SK-N-SH (cell line): ENCODE measurements at regions not wholly inside any gene's neighbourhood (a gene's known extent, or its start where the extent isn't known, plus 50 kb on each side); places are given as distances from the start of the nearest gene placed in this dataset.

Experiments
- CTCF ChIA-PET: fragments of 300-600, 350-600 bp; formaldehyde crosslinking; extraction: SDS; loops from one replicate; lab custom pipeline; 2021; lab: Yijun Ruan, JAX
- POLR2A ChIA-PET: fragments of 350-600 bp; sonication (Branson Sonifier 250); formaldehyde crosslinking; extraction: SDS; loops from one replicate; lab custom pipeline; 2020; ENCODE audit warnings: antibody characterized with exemption, inconsistent platforms; lab: Yijun Ruan, JAX
- DNase-seq: peaks from one replicate; pipeline ENCODE4 v3.0.0; 2012
- H2AFZ ChIP-seq: fragments of 200-600 bp; sonication (generic); 2 replicates; pipeline ENCODE4 v1.8.1; 2016; ENCODE audit warnings: antibody characterized with exemption, mild to moderate bottlenecking, low read depth
- H3F3A ChIP-seq: fragments of 200-600 bp; sonication (generic); replicated peaks from 2 replicates; pipeline ENCODE3; 2016; ENCODE audit warnings: antibody characterized with exemption, mild to moderate bottlenecking; ENCODE audit not compliant: insufficient read depth
- H3K27ac ChIP-seq, 2 experiments: fragments of 200-500 bp in 1 of 2; fragments of 200-600 bp in 1 of 2; sonication (Bioruptor generic) in 1 of 2; sonication (generic), shearing (Covaris generic) in 1 of 2; 2 replicates each; pipeline versions ENCODE4 v1.5.1 to v1.6.1; 2014 to 2016; ENCODE audit warnings: low read depth in 2 of 2, inconsistent platforms in 1 of 2, low read length in 1 of 2, mild to moderate bottlenecking in 1 of 2, mixed read lengths in 1 of 2
- H3K27me3 ChIP-seq: fragments of 200-600 bp; sonication (generic), shearing (Covaris generic); 2 replicates; pipeline ENCODE4 v1.6.1; 2016; ENCODE audit warnings: mixed run types; ENCODE audit not compliant: insufficient read depth
- H3K36me3 ChIP-seq, 2 experiments: fragments of 200-500 bp in 1 of 2; fragments of 200-600 bp in 1 of 2; sonication (Bioruptor generic) in 1 of 2; sonication (generic) in 1 of 2; replicated peaks in 1 of 2; 2 replicates each; pipeline versions ENCODE3 to v1.5.1; 2014 to 2016; ENCODE audit warnings: low read length in 1 of 2, mild to moderate bottlenecking in 1 of 2; ENCODE audit not compliant: insufficient read depth in 2 of 2, control insufficient read depth in 1 of 2
- H3K4me1 ChIP-seq, 2 experiments: fragments of 200-500 bp in 1 of 2; fragments of 200-600 bp in 1 of 2; sonication (Bioruptor generic) in 1 of 2; sonication (generic), shearing (Covaris generic) in 1 of 2; 2 replicates each; pipeline versions ENCODE4 v1.5.1 to v1.6.1; 2014 to 2016; ENCODE audit warnings: low read depth in 1 of 2, low read length in 1 of 2, mixed run types in 1 of 2; ENCODE audit not compliant: insufficient read depth in 2 of 2, control insufficient read depth in 1 of 2
- H3K4me2 ChIP-seq: fragments of 200-600 bp; sonication (generic), shearing (Covaris generic); 2 replicates; pipeline ENCODE4 v1.6.1; 2017; ENCODE audit warnings: mixed run types
- H3K4me3 ChIP-seq, 2 experiments: fragments of 200-500 bp in 1 of 2; fragments of 200-600 bp in 1 of 2; sonication (Bioruptor generic) in 1 of 2; sonication (generic), shearing (Covaris generic) in 1 of 2; 2 replicates each; pipeline versions ENCODE4 v1.5.1 to v1.8.1; 2014 to 2016; ENCODE audit warnings: low read depth in 2 of 2, inconsistent platforms in 1 of 2, low read length in 1 of 2, mild to moderate bottlenecking in 1 of 2, mixed read lengths in 1 of 2, moderate library complexity in 1 of 2
- H3K79me2 ChIP-seq: fragments of 200-600 bp; sonication (generic); 2 replicates; pipeline ENCODE4 v1.8.1; 2017; ENCODE audit warnings: mild to moderate bottlenecking; ENCODE audit not compliant: insufficient read depth
- H3K9ac ChIP-seq: fragments of 200-600 bp; sonication (generic); 2 replicates; pipeline ENCODE4 v1.6.1; 2017; ENCODE audit warnings: mixed run types
- H3K9me2 ChIP-seq: fragments of 200-600 bp; sonication (generic); 2 replicates; pipeline ENCODE4 v1.6.1; 2017; ENCODE audit warnings: mixed run types
- H3K9me3 ChIP-seq: fragments of 200-600 bp; sonication (generic); 2 replicates; pipeline ENCODE4 v1.6.1; 2017; ENCODE audit warnings: mixed run types, mild to moderate bottlenecking, moderate library complexity
- H4K20me1 ChIP-seq: fragments of 200-600 bp; sonication (generic); 2 replicates; pipeline ENCODE4 v1.6.1; 2017; ENCODE audit warnings: mild to moderate bottlenecking, mixed run types; ENCODE audit not compliant: insufficient read depth
- EZH2phosphoT487 ChIP-seq: fragments of 200-600 bp; sonication (generic); IDR thresholded peaks from 2 replicates; pipeline ENCODE4 v1.6.1; 2017; ENCODE audit warnings: low read depth, mixed run types, mild to moderate bottlenecking, antibody characterized with exemption, moderate library complexity, borderline replicate concordance
- FOSL2 ChIP-seq: IDR thresholded peaks from 2 replicates; pipeline ENCODE4 v1.4.0; 2012; ENCODE audit warnings: low read depth, mild to moderate bottlenecking, moderate library complexity, borderline replicate concordance
- GABPA ChIP-seq: IDR thresholded peaks from 2 replicates; pipeline ENCODE4 v1.4.0; 2012; ENCODE audit warnings: low read depth, mild to moderate bottlenecking
- JUND ChIP-seq: IDR thresholded peaks from 2 replicates; pipeline ENCODE4 v1.4.0; 2012
- NRF1 ChIP-seq: IDR thresholded peaks from 2 replicates; pipeline ENCODE4 v1.6.1; 2012; ENCODE audit warnings: low read depth, mild to moderate bottlenecking, low read length
- POLR2AphosphoS5 ChIP-seq: IDR thresholded peaks from 2 replicates; pipeline ENCODE4 v1.6.1; 2012; ENCODE audit warnings: low read depth, low read length
- RXRA ChIP-seq: IDR thresholded peaks from 2 replicates; pipeline ENCODE4 v1.4.0; 2012; ENCODE audit warnings: low read depth, mild to moderate bottlenecking, borderline replicate concordance
- TCF12 ChIP-seq: IDR thresholded peaks from 2 replicates; pipeline ENCODE4 v1.4.0; 2012
- YY1 ChIP-seq: IDR thresholded peaks from 2 replicates; pipeline ENCODE4 v1.4.0; 2012; ENCODE audit warnings: low read depth, mild to moderate bottlenecking
- WGBS: methylation state at CpG from one replicate; pipeline ENCODE4 v1.1.6; 2017; ENCODE audit warnings: low lambda C conversion rate; 5-methylcytosine and 5-hydroxymethylcytosine counted together
- TF ChIP-seq, protein P1 (sequence below): IDR thresholded peaks from 2 replicates; pipeline ENCODE4 v1.4.0; 2012; ENCODE audit warnings: low read depth, borderline replicate concordance
- TF ChIP-seq, protein P2 (sequence below): fragments of 150-350 bp; IDR thresholded peaks from 2 replicates; pipeline ENCODE4 v1.6.1; 2017; ENCODE audit warnings: antibody characterized with exemption, low read length, low read depth, borderline replicate concordance
- TF ChIP-seq, protein P3 (sequence below): fragments of 200-600 bp; sonication (generic); IDR thresholded peaks from 2 replicates; pipeline ENCODE4 v1.6.1; 2017; ENCODE audit warnings: antibody characterized with exemption, mild to moderate bottlenecking, moderate library complexity
- TF ChIP-seq, protein P4 (sequence below): IDR thresholded peaks from 2 replicates; pipeline ENCODE4 v1.4.0; 2012; ENCODE audit warnings: low read depth
- TF ChIP-seq, protein P5 (sequence below): IDR thresholded peaks from 2 replicates; pipeline ENCODE4 v1.4.0; 2012; ENCODE audit warnings: low read depth, borderline replicate concordance

DNA sequence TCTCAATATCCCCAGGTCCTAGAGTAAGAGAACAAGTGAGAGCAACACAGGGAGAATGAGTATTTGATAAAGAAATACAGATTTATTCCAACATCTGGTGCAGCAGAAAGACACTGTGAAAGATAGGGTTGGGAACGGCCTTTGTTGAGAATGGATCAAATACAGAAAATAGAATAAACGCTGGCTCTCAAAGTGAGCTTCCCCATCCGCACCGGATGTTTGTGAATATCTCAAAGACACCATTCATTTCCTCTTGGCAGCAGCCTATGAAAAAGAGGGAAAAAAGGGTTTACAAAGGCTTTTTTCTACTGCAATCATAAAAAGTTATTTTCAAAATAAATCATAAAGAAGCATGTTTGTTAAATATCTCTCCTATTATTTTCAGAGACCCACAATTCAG, 279.3 kb downstream of the CASP12 start:
- Histone ChIP-seq H3K9me3 (no peaks in the 10 kb centered on the region), H4K20me1 (no peaks in the 10 kb centered on the region), H3K4me3 (no peak overlapping the region), H2AFZ (no peak overlapping the region), H3F3A (peaks cover 10% of the 10 kb centered on the region), H3K9ac (no peak overlapping the region), H3K9me2 (no peaks in the 10 kb centered on the region), H3K27ac (no peak overlapping the region), H3K4me1 (peaks cover 0 to 10% of the 10 kb centered on the region in 2 experiments; a peak in 2 of 4 replicates), H3K4me2 (no peak overlapping the region), H3K27me3 (no peaks in the 10 kb centered on the region), H3K79me2 (no peaks in the 10 kb centered on the region), H3K36me3 (no peaks in the 10 kb centered on the region)
- no peak for TF ChIP-seq YY1
- TF ChIP-seq, protein P1, sequence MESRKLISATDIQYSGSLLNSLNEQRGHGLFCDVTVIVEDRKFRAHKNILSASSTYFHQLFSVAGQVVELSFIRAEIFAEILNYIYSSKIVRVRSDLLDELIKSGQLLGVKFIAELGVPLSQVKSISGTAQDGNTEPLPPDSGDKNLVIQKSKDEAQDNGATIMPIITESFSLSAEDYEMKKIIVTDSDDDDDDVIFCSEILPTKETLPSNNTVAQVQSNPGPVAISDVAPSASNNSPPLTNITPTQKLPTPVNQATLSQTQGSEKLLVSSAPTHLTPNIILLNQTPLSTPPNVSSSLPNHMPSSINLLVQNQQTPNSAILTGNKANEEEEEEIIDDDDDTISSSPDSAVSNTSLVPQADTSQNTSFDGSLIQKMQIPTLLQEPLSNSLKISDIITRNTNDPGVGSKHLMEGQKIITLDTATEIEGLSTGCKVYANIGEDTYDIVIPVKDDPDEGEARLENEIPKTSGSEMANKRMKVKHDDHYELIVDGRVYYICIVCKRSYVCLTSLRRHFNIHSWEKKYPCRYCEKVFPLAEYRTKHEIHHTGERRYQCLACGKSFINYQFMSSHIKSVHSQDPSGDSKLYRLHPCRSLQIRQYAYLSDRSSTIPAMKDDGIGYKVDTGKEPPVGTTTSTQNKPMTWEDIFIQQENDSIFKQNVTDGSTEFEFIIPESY = no peak
- TF ChIP-seq, protein P2, sequence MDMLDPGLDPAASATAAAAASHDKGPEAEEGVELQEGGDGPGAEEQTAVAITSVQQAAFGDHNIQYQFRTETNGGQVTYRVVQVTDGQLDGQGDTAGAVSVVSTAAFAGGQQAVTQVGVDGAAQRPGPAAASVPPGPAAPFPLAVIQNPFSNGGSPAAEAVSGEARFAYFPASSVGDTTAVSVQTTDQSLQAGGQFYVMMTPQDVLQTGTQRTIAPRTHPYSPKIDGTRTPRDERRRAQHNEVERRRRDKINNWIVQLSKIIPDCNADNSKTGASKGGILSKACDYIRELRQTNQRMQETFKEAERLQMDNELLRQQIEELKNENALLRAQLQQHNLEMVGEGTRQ = no peak
- no peak for TF ChIP-seq NRF1
- TF ChIP-seq POLR2AphosphoS5 = no peak
- TF ChIP-seq, protein P3, sequence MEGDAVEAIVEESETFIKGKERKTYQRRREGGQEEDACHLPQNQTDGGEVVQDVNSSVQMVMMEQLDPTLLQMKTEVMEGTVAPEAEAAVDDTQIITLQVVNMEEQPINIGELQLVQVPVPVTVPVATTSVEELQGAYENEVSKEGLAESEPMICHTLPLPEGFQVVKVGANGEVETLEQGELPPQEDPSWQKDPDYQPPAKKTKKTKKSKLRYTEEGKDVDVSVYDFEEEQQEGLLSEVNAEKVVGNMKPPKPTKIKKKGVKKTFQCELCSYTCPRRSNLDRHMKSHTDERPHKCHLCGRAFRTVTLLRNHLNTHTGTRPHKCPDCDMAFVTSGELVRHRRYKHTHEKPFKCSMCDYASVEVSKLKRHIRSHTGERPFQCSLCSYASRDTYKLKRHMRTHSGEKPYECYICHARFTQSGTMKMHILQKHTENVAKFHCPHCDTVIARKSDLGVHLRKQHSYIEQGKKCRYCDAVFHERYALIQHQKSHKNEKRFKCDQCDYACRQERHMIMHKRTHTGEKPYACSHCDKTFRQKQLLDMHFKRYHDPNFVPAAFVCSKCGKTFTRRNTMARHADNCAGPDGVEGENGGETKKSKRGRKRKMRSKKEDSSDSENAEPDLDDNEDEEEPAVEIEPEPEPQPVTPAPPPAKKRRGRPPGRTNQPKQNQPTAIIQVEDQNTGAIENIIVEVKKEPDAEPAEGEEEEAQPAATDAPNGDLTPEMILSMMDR = no peak
- no peak for TF ChIP-seq EZH2phosphoT487
- TF ChIP-seq, protein P4, sequence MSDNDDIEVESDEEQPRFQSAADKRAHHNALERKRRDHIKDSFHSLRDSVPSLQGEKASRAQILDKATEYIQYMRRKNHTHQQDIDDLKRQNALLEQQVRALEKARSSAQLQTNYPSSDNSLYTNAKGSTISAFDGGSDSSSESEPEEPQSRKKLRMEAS = no peak
- TF ChIP-seq RXRA = no peak
- no peak for TF ChIP-seq FOSL2
- TF ChIP-seq TCF12 = no peak
- TF ChIP-seq JUND = no peak
- no peak for TF ChIP-seq GABPA
- TF ChIP-seq, protein P5, sequence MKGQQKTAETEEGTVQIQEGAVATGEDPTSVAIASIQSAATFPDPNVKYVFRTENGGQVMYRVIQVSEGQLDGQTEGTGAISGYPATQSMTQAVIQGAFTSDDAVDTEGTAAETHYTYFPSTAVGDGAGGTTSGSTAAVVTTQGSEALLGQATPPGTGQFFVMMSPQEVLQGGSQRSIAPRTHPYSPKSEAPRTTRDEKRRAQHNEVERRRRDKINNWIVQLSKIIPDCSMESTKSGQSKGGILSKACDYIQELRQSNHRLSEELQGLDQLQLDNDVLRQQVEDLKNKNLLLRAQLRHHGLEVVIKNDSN = no peak
- POLR2A ChIA-PET = no interaction called here
- CTCF ChIA-PET = interaction anchor here (1.0 kb wide), 1 partner anchor 10 kb away, joined by 4 read pairs; no protein-coding TSS in a partner anchor
- WGBS = 95% methylated on average over 4 of the region's 4 CpGs
- DNase-seq = no peak
